HepG2 (cell line): ENCODE measurements at regions not wholly inside any gene's neighbourhood (a gene's known extent, or its start where the extent isn't known, plus 50 kb on each side); places are given as distances from the start of the nearest gene placed in this dataset.

ENCODE experiments used
- ATAC-seq: fragments of 200-7000 bp; cut with Tn5 transposase; 3 replicates; pipeline ENCODE4 v1.9.1; 2020; ENCODE audit warnings: mild to moderate bottlenecking, moderate library complexity
- BruUV-seq: library from RNA; stranded (reverse); fragments of 400-500 nt; replicated peaks from 2 replicates; lab custom pipeline; 2021; lab: Mats Ljungman, UMichigan
- CTCF ChIA-PET: fragments of 300-600 bp; formaldehyde crosslinking; extraction: SDS; loops from one replicate; lab custom pipeline; 2021; ENCODE audit warnings: low total read pairs, inconsistent platforms, low intra/inter-chr PET ratio; lab: Yijun Ruan, JAX
- POLR2A ChIA-PET: fragments of 350-600 bp; sonication (Branson Sonifier 250); formaldehyde crosslinking; loops from one replicate; lab custom pipeline; 2020; ENCODE audit warnings: antibody characterized with exemption, inconsistent platforms; lab: Yijun Ruan, JAX
- DNase-seq: peaks from one replicate; pipeline ENCODE4 v3.0.0-alpha.2; 2015; ENCODE audit warnings: low spot score
- FAIRE-seq: peaks from 3 replicates; lab custom pipeline; 2011; peaks lifted over from hg19 to GRCh38; lab: Jason Lieb, UNC
- H2AFZ ChIP-seq: one replicate; pipeline ENCODE4 v1.6.1; 2011; ENCODE audit warnings: low read length, inconsistent platforms
- H3K27ac ChIP-seq: fragments of 300-600 bp; 3 replicates; pipeline ENCODE4 v1.8.0; 2011; ENCODE audit warnings: mixed run types, mild to moderate bottlenecking, mixed read lengths, low read length, inconsistent platforms; ENCODE audit not compliant: insufficient read depth; ENCODE audit errors: extremely low read length
- H3K27me3 ChIP-seq, 2 experiments: fragments of 200-600 bp in 1 of 2; 2 replicates in 1 of 2; 3 replicates in 1 of 2; pipeline versions ENCODE4 v1.6.0 to v1.8.0; 2011; ENCODE audit warnings: low read length in 2 of 2, mild to moderate bottlenecking in 2 of 2, moderate library complexity in 2 of 2, inconsistent platforms in 1 of 2; ENCODE audit not compliant: insufficient read depth in 2 of 2, control insufficient read depth in 1 of 2
- H3K36me3 ChIP-seq, 2 experiments: fragments of 200-600 bp in 1 of 2; replicated peaks in 1 of 2; 2 replicates in 1 of 2; 3 replicates in 1 of 2; pipeline versions ENCODE4 v1.5.1 to v1.8.0; 2011; ENCODE audit warnings: low read length in 2 of 2, inconsistent platforms in 1 of 2; ENCODE audit not compliant: insufficient read depth in 2 of 2, control insufficient read depth in 1 of 2
- H3K4me1 ChIP-seq: 2 replicates; pipeline ENCODE4 v1.5.1; 2012; ENCODE audit warnings: low read length, inconsistent platforms; ENCODE audit not compliant: insufficient read depth
- H3K4me2 ChIP-seq: 2 replicates; pipeline ENCODE4 v1.6.0; 2011; ENCODE audit warnings: low read depth, low read length, inconsistent platforms
- H3K4me3 ChIP-seq, 3 experiments: fragments of 200-600 bp in 1 of 3; sonication (generic), shearing (Covaris generic) in 1 of 3; replicated peaks in 1 of 3; 2 replicates each; pipeline ENCODE4 v1.5.1; 2011 to 2016; ENCODE audit warnings: low read length in 3 of 3, inconsistent platforms in 2 of 3, low read depth in 2 of 3, mild to moderate bottlenecking in 2 of 3, control low read depth in 1 of 3, mixed read lengths in 1 of 3; ENCODE audit not compliant: insufficient read depth in 1 of 3
- H3K79me2 ChIP-seq: one replicate; pipeline ENCODE4 v1.6.1; 2011; ENCODE audit warnings: low read length, inconsistent platforms; ENCODE audit not compliant: insufficient read depth
- H3K9ac ChIP-seq: 2 replicates; pipeline ENCODE4 v1.6.0; 2011; ENCODE audit warnings: mild to moderate bottlenecking, low read depth, low read length, inconsistent platforms; ENCODE audit not compliant: insufficient read depth
- H3K9me3 ChIP-seq: 2 replicates; pipeline ENCODE4 v1.5.1; 2012; ENCODE audit warnings: mild to moderate bottlenecking, low read length
- H4K20me1 ChIP-seq: 2 replicates; pipeline ENCODE4 v1.6.0; 2011; ENCODE audit warnings: inconsistent platforms, mild to moderate bottlenecking, low read length, moderate library complexity; ENCODE audit not compliant: insufficient read depth
- EZH2 ChIP-seq: conservative IDR thresholded peaks from 2 replicates; pipeline ENCODE4 v1.6.1; 2012; ENCODE audit warnings: mild to moderate bottlenecking, low read depth, low read length, moderate library complexity
- GATA4 ChIP-seq: sonication (generic); IDR thresholded peaks from 2 replicates; pipeline ENCODE4 v1.6.1; 2016; ENCODE audit warnings: antibody characterized with exemption, low read depth, borderline replicate concordance
- GLI4 ChIP-seq: sonication (generic); formaldehyde crosslinking; IDR thresholded peaks from 2 replicates; pipeline ENCODE4 v1.5.1; 2020; ENCODE audit warnings: missing genetic modification reagents, mild to moderate bottlenecking, moderate library complexity, borderline replicate concordance
- MATR3 ChIP-seq: sonication (generic); formaldehyde crosslinking; IDR thresholded peaks from 2 replicates; pipeline ENCODE4 v1.4.0; 2020; ENCODE audit warnings: missing genetic modification reagents
- MXI1 ChIP-seq: IDR thresholded peaks from 3 replicates; pipeline ENCODE4 v1.6.1; 2012; ENCODE audit warnings: low read depth, low read length, inconsistent platforms, borderline replicate concordance
- SNAI1 ChIP-seq: sonication (generic); formaldehyde crosslinking; IDR thresholded peaks from 2 replicates; pipeline ENCODE4 v1.5.0; 2020; ENCODE audit warnings: mild to moderate bottlenecking, missing genetic modification reagents, borderline replicate concordance
- SP2 ChIP-seq: sonication (generic); formaldehyde crosslinking; IDR thresholded peaks from 2 replicates; pipeline ENCODE4 v1.5.1; 2020; ENCODE audit warnings: mild to moderate bottlenecking, missing genetic modification reagents
- TAF1 ChIP-seq: sonication (generic); formaldehyde crosslinking; IDR thresholded peaks from 2 replicates; pipeline ENCODE4 v1.4.0; 2020; ENCODE audit warnings: missing genetic modification reagents
- TBX2 ChIP-seq: sonication (generic); formaldehyde crosslinking; IDR thresholded peaks from 2 replicates; pipeline ENCODE4 v1.5.0; 2020; ENCODE audit warnings: missing genetic modification reagents, mild to moderate bottlenecking, borderline replicate concordance
- ZNF230 ChIP-seq: sonication (generic); formaldehyde crosslinking; IDR thresholded peaks from 2 replicates; pipeline ENCODE4 v1.4.0; 2020; ENCODE audit warnings: mild to moderate bottlenecking, missing genetic modification reagents
- ZNF644 ChIP-seq: IDR thresholded peaks from 2 replicates; pipeline ENCODE4 v1.6.1; 2016; ENCODE audit warnings: low read depth
- ZNF781 ChIP-seq: sonication (generic); formaldehyde crosslinking; IDR thresholded peaks from 2 replicates; pipeline ENCODE4 v1.5.1; 2020; ENCODE audit warnings: borderline replicate concordance, mild to moderate bottlenecking, missing genetic modification reagents; ENCODE audit errors: not compliant biosample characterization
- ZSCAN30 ChIP-seq: sonication (generic); formaldehyde crosslinking; IDR thresholded peaks from 2 replicates; pipeline ENCODE4 v1.5.0; 2020; ENCODE audit warnings: mild to moderate bottlenecking, missing genetic modification reagents
- WGBS: methylation state at CpG from one replicate; pipeline ENCODE4 v1.1.6; 2017; ENCODE audit warnings: low lambda C conversion rate; 5-methylcytosine and 5-hydroxymethylcytosine counted together
- in situ Hi-C: cut with HindIII; loops from 2 replicates; pipeline ENCODE4 v1.10.0; 2017; ENCODE audit warnings: low pct_unique_long_range_greater_than_20kb; ENCODE audit not compliant: extremely low pct_ligation_motif_present
- intact Hi-C: fragments of 100-400 bp; cut with micrococcal nuclease; formaldehyde crosslinking; loops from one replicate; pipeline ENCODE4 v1.10.0; 2022; ENCODE audit not compliant: unreplicated experiment
- TF ChIP-seq, protein P1 (sequence below): IDR thresholded peaks from 2 replicates; pipeline ENCODE4 v1.6.1; 2016; ENCODE audit warnings: low read depth
- TF ChIP-seq, protein P2 (sequence below): sonication (generic); formaldehyde crosslinking; IDR thresholded peaks from 2 replicates; pipeline ENCODE4 v1.5.0; 2020; ENCODE audit warnings: missing genetic modification reagents
- TF ChIP-seq, protein P3 (sequence below): sonication (generic); formaldehyde crosslinking; IDR thresholded peaks from 2 replicates; pipeline ENCODE4 v1.4.0; 2020; ENCODE audit warnings: missing genetic modification reagents

DNA sequence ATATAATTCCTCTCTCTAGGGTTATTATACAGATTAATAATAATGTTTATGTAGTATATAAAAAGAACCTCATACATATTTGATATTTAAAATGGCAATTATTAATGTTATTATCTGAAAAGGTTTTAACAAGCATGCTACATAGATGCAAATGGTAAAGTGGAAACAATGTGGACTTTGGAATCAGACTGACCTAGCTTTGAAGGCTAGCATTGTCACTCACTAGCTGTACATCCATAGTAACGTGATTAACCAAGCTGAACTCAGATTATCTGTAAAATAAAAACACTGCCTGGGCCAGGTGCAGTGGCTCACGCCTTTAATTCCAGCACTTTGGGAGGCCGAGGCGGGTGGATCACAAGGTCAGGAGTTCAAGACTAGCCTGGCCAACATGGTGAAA lies 233.7 kb upstream of the SPRY1 start (continued):
- TF ChIP-seq, protein P1, sequence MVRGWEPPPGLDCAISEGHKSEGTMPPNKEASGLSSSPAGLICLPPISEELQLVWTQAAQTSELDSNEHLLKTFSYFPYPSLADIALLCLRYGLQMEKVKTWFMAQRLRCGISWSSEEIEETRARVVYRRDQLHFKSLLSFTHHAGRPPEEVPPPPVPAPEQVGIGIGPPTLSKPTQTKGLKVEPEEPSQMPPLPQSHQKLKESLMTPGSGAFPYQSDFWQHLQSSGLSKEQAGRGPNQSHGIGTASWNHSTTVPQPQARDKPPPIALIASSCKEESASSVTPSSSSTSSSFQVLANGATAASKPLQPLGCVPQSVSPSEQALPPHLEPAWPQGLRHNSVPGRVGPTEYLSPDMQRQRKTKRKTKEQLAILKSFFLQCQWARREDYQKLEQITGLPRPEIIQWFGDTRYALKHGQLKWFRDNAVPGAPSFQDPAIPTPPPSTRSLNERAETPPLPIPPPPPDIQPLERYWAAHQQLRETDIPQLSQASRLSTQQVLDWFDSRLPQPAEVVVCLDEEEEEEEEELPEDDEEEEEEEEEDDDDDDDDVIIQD (CRISPR knock-in tag), result peak; percentile 85; the same call in 1 of the 2 replicates
- peak; percentile 87 for TF ChIP-seq ZNF644 (CRISPR knock-in tag)

DNA sequence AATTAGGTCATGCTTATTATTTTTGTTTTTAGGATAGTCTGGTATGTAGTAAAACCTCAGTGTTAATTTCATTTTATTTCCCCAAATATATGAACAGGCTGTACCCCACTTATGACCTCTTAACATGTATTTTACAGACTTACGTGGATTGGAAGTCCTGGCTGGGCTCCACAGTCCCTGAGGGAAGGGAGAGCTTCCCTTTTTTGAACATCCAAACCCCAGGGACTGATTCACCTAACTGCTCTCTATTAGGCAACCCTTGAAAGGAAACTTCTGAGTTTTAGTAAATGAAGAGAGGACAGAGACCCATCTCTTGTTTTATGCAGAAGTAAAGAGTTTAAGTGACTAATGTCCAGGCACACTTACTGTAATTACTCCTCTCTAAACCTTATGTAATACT lies 233.1 kb upstream of the SPRY1 start:
- Histone ChIP-seq H3K4me3 (no peak overlapping the region), H3K4me2 (no peak overlapping the region), H3K9ac (no peak overlapping the region), H3K27me3 (no peaks in the 10 kb centered on the region), H3K79me2 (no peaks in the 10 kb centered on the region), H4K20me1 (no peaks in the 10 kb centered on the region), H3K4me1 (peaks cover 11% of the 10 kb centered on the region), H3K27ac (no peak overlapping the region), H3K36me3 (no peaks in the 10 kb centered on the region), H3K9me3 (no peaks in the 10 kb centered on the region), H2AFZ (no peak overlapping the region)
- 100% methylated on average over 1 of the region's 1 CpG for WGBS
- ChIA-PET CTCF (no interaction called here), POLR2A (no interaction called here)
- in situ Hi-C loops (no loop called here), intact Hi-C loops (no loop called here)
- ATAC-seq, result no peak
- no TSS peak for BruUV-seq
- DNase-seq, result no peak
- no peak for FAIRE-seq
- TF ChIP-seq EZH2 (no peak), TAF1 (CRISPR knock-in tag) (no peak), GLI4 (CRISPR knock-in tag) (no peak), GATA4 (no peak), ZNF230 (CRISPR knock-in tag) (no peak), ZNF781 (CRISPR knock-in tag) (no peak), MATR3 (CRISPR knock-in tag) (no peak), SP2 (CRISPR knock-in tag) (no peak), TBX2 (no peak), ZSCAN30 (CRISPR knock-in tag) (no peak), MXI1 (no peak), SNAI1 (CRISPR knock-in tag) (no peak)
- TF ChIP-seq, protein P2, sequence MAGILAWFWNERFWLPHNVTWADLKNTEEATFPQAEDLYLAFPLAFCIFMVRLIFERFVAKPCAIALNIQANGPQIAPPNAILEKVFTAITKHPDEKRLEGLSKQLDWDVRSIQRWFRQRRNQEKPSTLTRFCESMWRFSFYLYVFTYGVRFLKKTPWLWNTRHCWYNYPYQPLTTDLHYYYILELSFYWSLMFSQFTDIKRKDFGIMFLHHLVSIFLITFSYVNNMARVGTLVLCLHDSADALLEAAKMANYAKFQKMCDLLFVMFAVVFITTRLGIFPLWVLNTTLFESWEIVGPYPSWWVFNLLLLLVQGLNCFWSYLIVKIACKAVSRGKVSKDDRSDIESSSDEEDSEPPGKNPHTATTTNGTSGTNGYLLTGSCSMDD (CRISPR knock-in tag), result no peak
- TF ChIP-seq, protein P3, sequence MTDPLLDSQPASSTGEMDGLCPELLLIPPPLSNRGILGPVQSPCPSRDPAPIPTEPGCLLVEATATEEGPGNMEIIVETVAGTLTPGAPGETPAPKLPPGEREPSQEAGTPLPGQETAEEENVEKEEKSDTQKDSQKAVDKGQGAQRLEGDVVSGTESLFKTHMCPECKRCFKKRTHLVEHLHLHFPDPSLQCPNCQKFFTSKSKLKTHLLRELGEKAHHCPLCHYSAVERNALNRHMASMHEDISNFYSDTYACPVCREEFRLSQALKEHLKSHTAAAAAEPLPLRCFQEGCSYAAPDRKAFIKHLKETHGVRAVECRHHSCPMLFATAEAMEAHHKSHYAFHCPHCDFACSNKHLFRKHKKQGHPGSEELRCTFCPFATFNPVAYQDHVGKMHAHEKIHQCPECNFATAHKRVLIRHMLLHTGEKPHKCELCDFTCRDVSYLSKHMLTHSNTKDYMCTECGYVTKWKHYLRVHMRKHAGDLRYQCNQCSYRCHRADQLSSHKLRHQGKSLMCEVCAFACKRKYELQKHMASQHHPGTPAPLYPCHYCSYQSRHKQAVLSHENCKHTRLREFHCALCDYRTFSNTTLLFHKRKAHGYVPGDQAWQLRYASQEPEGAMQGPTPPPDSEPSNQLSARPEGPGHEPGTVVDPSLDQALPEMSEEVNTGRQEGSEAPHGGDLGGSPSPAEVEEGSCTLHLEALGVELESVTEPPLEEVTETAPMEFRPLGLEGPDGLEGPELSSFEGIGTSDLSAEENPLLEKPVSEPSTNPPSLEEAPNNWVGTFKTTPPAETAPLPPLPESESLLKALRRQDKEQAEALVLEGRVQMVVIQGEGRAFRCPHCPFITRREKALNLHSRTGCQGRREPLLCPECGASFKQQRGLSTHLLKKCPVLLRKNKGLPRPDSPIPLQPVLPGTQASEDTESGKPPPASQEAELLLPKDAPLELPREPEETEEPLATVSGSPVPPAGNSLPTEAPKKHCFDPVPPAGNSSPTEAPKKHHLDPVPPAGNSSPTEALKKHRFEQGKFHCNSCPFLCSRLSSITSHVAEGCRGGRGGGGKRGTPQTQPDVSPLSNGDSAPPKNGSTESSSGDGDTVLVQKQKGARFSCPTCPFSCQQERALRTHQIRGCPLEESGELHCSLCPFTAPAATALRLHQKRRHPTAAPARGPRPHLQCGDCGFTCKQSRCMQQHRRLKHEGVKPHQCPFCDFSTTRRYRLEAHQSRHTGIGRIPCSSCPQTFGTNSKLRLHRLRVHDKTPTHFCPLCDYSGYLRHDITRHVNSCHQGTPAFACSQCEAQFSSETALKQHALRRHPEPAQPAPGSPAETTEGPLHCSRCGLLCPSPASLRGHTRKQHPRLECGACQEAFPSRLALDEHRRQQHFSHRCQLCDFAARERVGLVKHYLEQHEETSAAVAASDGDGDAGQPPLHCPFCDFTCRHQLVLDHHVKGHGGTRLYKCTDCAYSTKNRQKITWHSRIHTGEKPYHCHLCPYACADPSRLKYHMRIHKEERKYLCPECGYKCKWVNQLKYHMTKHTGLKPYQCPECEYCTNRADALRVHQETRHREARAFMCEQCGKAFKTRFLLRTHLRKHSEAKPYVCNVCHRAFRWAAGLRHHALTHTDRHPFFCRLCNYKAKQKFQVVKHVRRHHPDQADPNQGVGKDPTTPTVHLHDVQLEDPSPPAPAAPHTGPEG, result no peak
